Endothelial cell of umbilical vein (primary cell): ENCODE measurements at regions not wholly inside any gene's neighbourhood (a gene's known extent, or its start where the extent isn't known, plus 50 kb on each side); places are given as distances from the start of the nearest gene placed in this dataset.

ENCODE experiments used
- BruUV-seq: library from RNA; stranded (reverse); fragments of 400-500 nt; replicated peaks from 2 replicates; lab custom pipeline; 2021; lab: Mats Ljungman, UMichigan
- CTCF ChIA-PET: fragments of 300-600, 350-600 bp; sonication (Branson Sonifier 250); formaldehyde crosslinking; loops from one replicate; lab custom pipeline; 2021; ENCODE audit warnings: antibody characterized with exemption, inconsistent platforms; lab: Charles Lee
- POLR2A ChIA-PET: fragments of 300-600, 350-600 bp; sonication (Branson Sonifier 250); formaldehyde crosslinking; loops from one replicate; lab custom pipeline; 2021; ENCODE audit warnings: antibody characterized with exemption, inconsistent platforms; lab: Charles Lee
- DNase-seq: peaks from one replicate; pipeline ENCODE4 v3.0.0-alpha.2; 2011; ENCODE audit warnings: low read depth, low spot score
- FAIRE-seq: peaks from 2 replicates; lab custom pipeline; 2011; peaks lifted over from hg19 to GRCh38; lab: Jason Lieb, UNC
- H2AFZ ChIP-seq: 2 replicates; pipeline ENCODE4 v1.6.0; 2012; ENCODE audit warnings: low read depth, low read length, control low read depth, inconsistent platforms
- H3K27ac ChIP-seq: 2 replicates; pipeline ENCODE4 v1.5.1; 2011; ENCODE audit warnings: low read depth, mild to moderate bottlenecking, control low read depth, low read length, moderate library complexity; ENCODE audit not compliant: insufficient read depth
- H3K27me3 ChIP-seq, 2 experiments: 2 replicates each; pipeline versions ENCODE4 v1.6.0 to v1.6.1; 2011; ENCODE audit warnings: low read length in 2 of 2, mixed read lengths in 1 of 2; ENCODE audit not compliant: control insufficient read depth in 2 of 2, insufficient read depth in 2 of 2
- H3K36me3 ChIP-seq, 2 experiments: 2 replicates in 1 of 2; 3 replicates in 1 of 2; pipeline ENCODE4 v1.5.1; 2011; ENCODE audit warnings: low read length in 2 of 2, mild to moderate bottlenecking in 1 of 2, moderate library complexity in 1 of 2; ENCODE audit not compliant: control insufficient read depth in 2 of 2, insufficient read depth in 2 of 2; ENCODE audit errors: extremely low read depth in 1 of 2
- H3K4me1 ChIP-seq: 3 replicates; pipeline ENCODE4 v1.5.1; 2011; ENCODE audit warnings: mild to moderate bottlenecking, low read length; ENCODE audit not compliant: control insufficient read depth, insufficient read depth; ENCODE audit errors: extremely low read depth
- H3K4me2 ChIP-seq: 2 replicates; pipeline ENCODE4 v1.6.1; 2011; ENCODE audit warnings: low read length, control low read depth, mixed read lengths; ENCODE audit not compliant: insufficient read depth
- H3K4me3 ChIP-seq, 3 experiments: fragments of 200-600 bp in 1 of 3; sonication (generic), shearing (Covaris generic) in 1 of 3; replicated peaks in 1 of 3; 2 replicates each; pipeline ENCODE4 v1.5.1; 2011 to 2016; ENCODE audit warnings: control low read depth in 3 of 3, low read length in 3 of 3, mild to moderate bottlenecking in 2 of 3, inconsistent platforms in 1 of 3, low read depth in 1 of 3, moderate library complexity in 1 of 3; ENCODE audit not compliant: insufficient read depth in 1 of 3
- H3K79me2 ChIP-seq: 2 replicates; pipeline ENCODE4 v1.6.0; 2012; ENCODE audit warnings: low read length, inconsistent platforms; ENCODE audit not compliant: control insufficient read depth, insufficient read depth
- H3K9ac ChIP-seq: replicated peaks from 2 replicates; pipeline ENCODE3; 2011; ENCODE audit warnings: low read length, control low read depth; ENCODE audit not compliant: insufficient read depth; ENCODE audit errors: extremely low read depth
- H3K9me1 ChIP-seq: replicated peaks from 3 replicates; pipeline ENCODE4 v1.6.0; 2011; ENCODE audit warnings: mild to moderate bottlenecking, low read length; ENCODE audit not compliant: control insufficient read depth, insufficient read depth; ENCODE audit errors: extremely low read depth
- H3K9me3 ChIP-seq: replicated peaks from 2 replicates; pipeline ENCODE4 v1.5.1; 2012; ENCODE audit warnings: low read length, inconsistent platforms; ENCODE audit not compliant: control insufficient read depth, insufficient read depth
- H4K20me1 ChIP-seq: replicated peaks from 2 replicates; pipeline ENCODE3; 2011; ENCODE audit warnings: mild to moderate bottlenecking, low read length; ENCODE audit not compliant: control insufficient read depth, insufficient read depth; ENCODE audit errors: extremely low read depth
- EZH2 ChIP-seq: IDR thresholded peaks from 2 replicates; pipeline ENCODE4 v1.6.1; 2012; ENCODE audit warnings: borderline replicate concordance, low read depth, mild to moderate bottlenecking, moderate library complexity, low read length, inconsistent platforms; ENCODE audit not compliant: severe bottlenecking
- FOS ChIP-seq: IDR thresholded peaks from 2 replicates; pipeline ENCODE4 v1.6.1; 2011; ENCODE audit warnings: mild to moderate bottlenecking, low read length, moderate library complexity, borderline replicate concordance; ENCODE audit not compliant: insufficient read depth
- GATA2 ChIP-seq: IDR thresholded peaks from 2 replicates; pipeline ENCODE4 v1.7.0; 2011; ENCODE audit warnings: low read depth, mild to moderate bottlenecking, moderate library complexity, mixed read lengths, low read length; ENCODE audit not compliant: insufficient read length, insufficient read depth
- JUN ChIP-seq: IDR thresholded peaks from 2 replicates; pipeline ENCODE4 v1.6.1; 2011; ENCODE audit warnings: borderline replicate concordance, low read depth; ENCODE audit not compliant: insufficient read length, insufficient read depth
- MAX ChIP-seq: IDR thresholded peaks from 2 replicates; pipeline ENCODE4 v1.6.1; 2011; ENCODE audit not compliant: insufficient read depth, insufficient read length
- MYC ChIP-seq: IDR thresholded peaks from one replicate; pipeline ENCODE4 v1.6.1; 2011; ENCODE audit warnings: mild to moderate bottlenecking, low read depth, low read length
- POLR2A ChIP-seq: IDR thresholded peaks from 2 replicates; pipeline ENCODE4 v1.6.1; 2012; ENCODE audit warnings: low read depth, mild to moderate bottlenecking, control low read depth, low read length
- POLR2AphosphoS5 ChIP-seq: IDR thresholded peaks from 2 replicates; pipeline ENCODE4 v1.6.1; 2012; ENCODE audit warnings: low read depth, mild to moderate bottlenecking, control low read depth, low read length, moderate library complexity; ENCODE audit not compliant: insufficient read depth
- dilution Hi-C: fragments of 300-500 bp; cut with MboI; formaldehyde crosslinking; loops from one replicate; pipeline ENCODE4 v1.15.0; 2019; ENCODE audit warnings: low sequenced_read_pairs; ENCODE audit not compliant: extremely low pct_ligation_motif_present
- intact Hi-C: fragments of 100-400 bp; cut with micrococcal nuclease; formaldehyde crosslinking; loops from one replicate; pipeline ENCODE4 v1.10.0; 2022
- TF ChIP-seq, protein P1 (sequence below), 2 donors: IDR thresholded peaks; 1 replicate in 1 of 2; 2 replicates in 1 of 2; pipeline ENCODE4 v1.5.1; 2011; ENCODE audit warnings: low read length in 2 of 2, mild to moderate bottlenecking in 2 of 2, moderate library complexity in 2 of 2, control low read depth in 1 of 2, inconsistent platforms in 1 of 2, low read depth in 1 of 2; ENCODE audit not compliant: insufficient read depth in 1 of 2; ENCODE audit errors: extremely low read depth in 1 of 2

DNA sequence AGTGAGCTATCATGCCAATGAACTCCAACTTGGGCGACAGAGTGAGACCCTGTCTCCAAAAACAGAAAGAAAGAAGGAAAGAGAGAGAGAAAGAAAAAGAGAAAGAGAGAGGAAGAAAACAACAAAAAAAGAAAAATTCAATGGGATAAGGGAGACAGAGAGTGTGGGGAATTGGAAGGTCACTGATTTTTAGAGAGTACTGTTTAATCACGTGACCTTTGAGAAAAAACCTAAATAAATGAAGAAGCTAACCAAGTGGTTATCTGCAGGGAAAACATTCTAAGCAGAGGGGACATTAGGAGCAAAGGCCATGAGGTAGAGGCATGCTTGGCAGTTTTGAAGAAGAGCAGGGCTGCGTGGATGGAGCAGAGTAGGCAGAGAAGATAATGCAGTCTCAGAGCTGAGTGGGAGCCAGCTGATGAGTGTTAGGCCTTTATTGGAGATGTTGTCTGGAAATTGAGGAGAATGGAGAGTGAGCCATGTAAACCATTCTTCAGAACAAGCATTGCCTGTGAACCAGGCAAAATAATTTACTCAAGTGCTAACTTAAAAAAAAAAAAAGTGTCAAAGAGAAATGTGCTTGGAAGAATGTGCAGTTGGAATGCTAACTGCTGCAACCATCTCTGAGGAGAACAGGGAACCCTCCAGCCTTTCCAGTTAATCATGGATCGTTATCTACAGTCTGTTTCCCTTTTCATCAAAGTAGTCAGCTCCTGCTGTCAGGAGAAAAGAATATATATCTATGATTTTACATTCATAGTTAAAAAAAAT is 377.3 kb upstream of the SEMA6D start:
- no peak overlapping the region for H3K27ac ChIP-seq
- H3K79me2 ChIP-seq = no peaks in the 10 kb centered on the region
- H3K36me3 ChIP-seq = no peaks in the 10 kb centered on the region
- dilution Hi-C loops (no loop called here), intact Hi-C loops (no loop called here)
- no peaks in the 10 kb centered on the region for H3K4me1 ChIP-seq
- no peak overlapping the region for H3K9ac ChIP-seq
- BruUV-seq = no TSS peak
- DNase-seq = no peak
- no peak for FAIRE-seq
- ChIA-PET POLR2A (no interaction called here), CTCF (interaction anchor here (1.3 kb wide), 1 partner anchor 144 kb away, joined by 4 read pairs; no protein-coding TSS in a partner anchor)
- H4K20me1 ChIP-seq = no peaks in the 10 kb centered on the region
- TF ChIP-seq MYC = no peak
- no peak for TF ChIP-seq GATA2
- no peak for TF ChIP-seq POLR2A
- TF ChIP-seq POLR2AphosphoS5 = no peak
- TF ChIP-seq MAX = no peak
- TF ChIP-seq, protein P1, sequence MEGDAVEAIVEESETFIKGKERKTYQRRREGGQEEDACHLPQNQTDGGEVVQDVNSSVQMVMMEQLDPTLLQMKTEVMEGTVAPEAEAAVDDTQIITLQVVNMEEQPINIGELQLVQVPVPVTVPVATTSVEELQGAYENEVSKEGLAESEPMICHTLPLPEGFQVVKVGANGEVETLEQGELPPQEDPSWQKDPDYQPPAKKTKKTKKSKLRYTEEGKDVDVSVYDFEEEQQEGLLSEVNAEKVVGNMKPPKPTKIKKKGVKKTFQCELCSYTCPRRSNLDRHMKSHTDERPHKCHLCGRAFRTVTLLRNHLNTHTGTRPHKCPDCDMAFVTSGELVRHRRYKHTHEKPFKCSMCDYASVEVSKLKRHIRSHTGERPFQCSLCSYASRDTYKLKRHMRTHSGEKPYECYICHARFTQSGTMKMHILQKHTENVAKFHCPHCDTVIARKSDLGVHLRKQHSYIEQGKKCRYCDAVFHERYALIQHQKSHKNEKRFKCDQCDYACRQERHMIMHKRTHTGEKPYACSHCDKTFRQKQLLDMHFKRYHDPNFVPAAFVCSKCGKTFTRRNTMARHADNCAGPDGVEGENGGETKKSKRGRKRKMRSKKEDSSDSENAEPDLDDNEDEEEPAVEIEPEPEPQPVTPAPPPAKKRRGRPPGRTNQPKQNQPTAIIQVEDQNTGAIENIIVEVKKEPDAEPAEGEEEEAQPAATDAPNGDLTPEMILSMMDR (IDR thresholded peaks at IDR 0.05; ENCODE audit: extremely low read depth in 1 of 2, insufficient read depth in 1 of 2, low read depth in 1 of 2, low read length in 2 of 2) = no peak
- TF ChIP-seq FOS = no peak
- TF ChIP-seq EZH2 = no peak
- no peak for TF ChIP-seq JUN
- H2AFZ ChIP-seq = no peak overlapping the region
- H3K4me3 ChIP-seq = no peak overlapping the region
- H3K27me3 ChIP-seq = no peaks in the 10 kb centered on the region
- H3K9me1 ChIP-seq = no peaks in the 10 kb centered on the region
- no peaks in the 10 kb centered on the region for H3K9me3 ChIP-seq
- no peak overlapping the region for H3K4me2 ChIP-seq
